K562 (cell line): ENCODE measurements at regions not wholly inside any gene's neighbourhood (a gene's known extent, or its start where the extent isn't known, plus 50 kb on each side); places are given as distances from the start of the nearest gene placed in this dataset.

Experiments
- CTCF ChIP-seq, 3 experiments: IDR thresholded peaks in 2 of 3; conservative IDR thresholded peaks in 1 of 3; 2 replicates each; pipeline ENCODE4 v1.5.1; 2011 to 2012; ENCODE audit warnings: low read length in 3 of 3, mild to moderate bottlenecking in 3 of 3, control low read depth in 2 of 3, improper control_type of control experiment in 1 of 3, inconsistent platforms in 1 of 3, low read depth in 1 of 3, mixed read lengths in 1 of 3, moderate library complexity in 1 of 3; ENCODE audit not compliant: insufficient read depth in 2 of 3
- KAT7 ChIP-seq: sonication (generic); formaldehyde crosslinking; IDR thresholded peaks from 2 replicates; pipeline ENCODE4 v1.8.0; 2022; ENCODE audit warnings: missing genetic modification reagents, mild to moderate bottlenecking, borderline replicate concordance
- MTA3 ChIP-seq: fragments of 450-650 bp; formaldehyde crosslinking; IDR thresholded peaks from 2 replicates; pipeline ENCODE4 v1.6.1; 2017; ENCODE audit warnings: mild to moderate bottlenecking, borderline replicate concordance
- STAT6 ChIP-seq: sonication (generic); formaldehyde crosslinking; IDR thresholded peaks from 2 replicates; pipeline ENCODE4 v1.8.1; 2023; ENCODE audit warnings: mild to moderate bottlenecking, missing genetic modification reagents
- TARDBP ChIP-seq: fragments of 450-650 bp; IDR thresholded peaks from 2 replicates; pipeline ENCODE4 v1.6.1; 2016

- no peak for TF ChIP-seq KAT7 (CRISPR knock-in tag)
- peak; percentile 30 to 62 (median 57); a peak in 5 of 6 replicates for TF ChIP-seq CTCF (IDR thresholded peaks at IDR 0.05 in 2 of 3, conservative IDR thresholded peaks at IDR 0.05 in 1 of 3; ENCODE audit: insufficient read depth in 2 of 3, low read depth in 1 of 3, low read length in 3 of 3)
- TF ChIP-seq STAT6: no peak
- TF ChIP-seq MTA3: no peak
- TF ChIP-seq TARDBP: no peak
Observed at GRCh38 chr2:104412384-104412783, 441.5 kb upstream of the POU3F3 start.
